Hepatocyte (in vitro differentiated cells): ENCODE measurements at regions not wholly inside any gene's neighbourhood (a gene's known extent, or its start where the extent isn't known, plus 50 kb on each side); places are given as distances from the start of the nearest gene placed in this dataset.

ENCODE experiments used
- DNase-seq: peaks from one replicate; pipeline ENCODE4 v3.0.0-alpha.2; 2016; ENCODE audit warnings: low spot score
- H2AFZ ChIP-seq: fragments of 200-600 bp; sonication (generic); 2 replicates; pipeline ENCODE4 v1.6.0; 2016; ENCODE audit warnings: antibody characterized with exemption, mild to moderate bottlenecking
- H3K27ac ChIP-seq: fragments of 200-600 bp; sonication (generic); 2 replicates; pipeline ENCODE4 v1.5.1; 2016; ENCODE audit warnings: mild to moderate bottlenecking
- H3K27me3 ChIP-seq: fragments of 200-600 bp; sonication (generic); 2 replicates; pipeline ENCODE4 v1.6.1; 2016
- H3K36me3 ChIP-seq: fragments of 200-600 bp; sonication (generic); replicated peaks from 2 replicates; pipeline ENCODE4 v1.5.1; 2016; ENCODE audit warnings: low read depth; ENCODE audit not compliant: insufficient read depth
- H3K4me1 ChIP-seq: fragments of 200-600 bp; sonication (generic); 2 replicates; pipeline ENCODE4 v1.5.1; 2016; ENCODE audit warnings: mild to moderate bottlenecking, moderate library complexity; ENCODE audit not compliant: insufficient read depth
- H3K4me2 ChIP-seq: fragments of 200-600 bp; sonication (generic); 2 replicates; pipeline ENCODE4 v1.6.0; 2016
- H3K4me3 ChIP-seq: fragments of 200-600 bp; sonication (generic); 2 replicates; pipeline ENCODE4 v1.5.1; 2016; ENCODE audit warnings: mild to moderate bottlenecking
- H3K79me2 ChIP-seq: fragments of 200-600 bp; sonication (generic); 2 replicates; pipeline ENCODE4 v1.6.0; 2017; ENCODE audit warnings: mild to moderate bottlenecking
- H3K9me2 ChIP-seq: fragments of 200-600 bp; sonication (generic); replicated peaks from 2 replicates; pipeline ENCODE4 v1.6.0; 2017; ENCODE audit warnings: mild to moderate bottlenecking; ENCODE audit not compliant: insufficient read depth
- H3K9me3 ChIP-seq: fragments of 200-600 bp; sonication (generic); 2 replicates; pipeline ENCODE4 v1.5.1; 2016; ENCODE audit warnings: low read depth, mild to moderate bottlenecking
- H4K20me1 ChIP-seq: fragments of 200-600 bp; sonication (generic); 2 replicates; pipeline ENCODE4 v1.6.0; 2016; ENCODE audit warnings: mild to moderate bottlenecking; ENCODE audit not compliant: insufficient read depth, poor library complexity, severe bottlenecking
- EZH2 ChIP-seq: fragments of 200-600 bp; sonication (generic); IDR thresholded peaks from 2 replicates; pipeline ENCODE4 v1.6.1; 2016; ENCODE audit warnings: antibody characterized with exemption, mild to moderate bottlenecking, borderline replicate concordance
- EZH2phosphoT487 ChIP-seq: fragments of 200-600 bp; sonication (generic); IDR thresholded peaks from one replicate; pipeline ENCODE4 v1.6.1; 2018; ENCODE audit warnings: antibody characterized with exemption, mild to moderate bottlenecking, low read depth, moderate library complexity; ENCODE audit not compliant: unreplicated experiment, severe bottlenecking
- WGBS: methylation state at CpG from one replicate; pipeline ENCODE4 v1.1.6; 2016; ENCODE audit warnings: low lambda C conversion rate; ENCODE audit errors: missing lambda C conversion rate; 5-methylcytosine and 5-hydroxymethylcytosine counted together
- TF ChIP-seq, protein P1 (sequence below): fragments of 200-600 bp; sonication (generic); IDR thresholded peaks from 2 replicates; pipeline ENCODE4 v1.5.1; 2016; ENCODE audit warnings: antibody characterized with exemption, mild to moderate bottlenecking; ENCODE audit not compliant: poor library complexity

DNA sequence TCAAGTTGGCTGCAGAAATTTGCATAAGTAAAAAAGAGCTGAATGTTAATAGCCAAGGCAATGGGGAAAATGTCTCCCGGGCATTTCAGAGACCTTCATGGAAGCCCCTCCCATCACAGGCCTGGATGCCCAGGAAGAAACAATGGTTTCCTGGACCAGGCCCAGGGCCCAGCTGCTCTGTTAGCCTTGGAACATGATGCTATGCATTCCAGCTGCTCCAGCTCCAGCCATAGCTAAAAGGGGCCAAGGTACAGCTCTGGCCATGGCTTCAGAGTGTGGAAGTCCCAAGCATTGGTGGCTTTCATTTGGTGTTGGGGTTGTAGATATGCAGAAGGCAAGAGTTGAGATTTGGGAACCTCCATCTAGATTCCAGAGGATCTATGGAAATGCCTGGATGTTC lies 508.3 kb downstream of the SPRY1 start:
- Histone ChIP-seq H3K9me3 (no peaks in the 10 kb centered on the region), H3K4me3 (no peak overlapping the region), H3K27me3 (no peaks in the 10 kb centered on the region), H2AFZ (no peak overlapping the region), H3K9me2 (no peaks in the 10 kb centered on the region), H3K36me3 (no peaks in the 10 kb centered on the region), H4K20me1 (no peaks in the 10 kb centered on the region), H3K79me2 (no peaks in the 10 kb centered on the region), H3K4me2 (no peak overlapping the region), H3K4me1 (no peaks in the 10 kb centered on the region), H3K27ac (no peak overlapping the region)
- TF ChIP-seq EZH2 (no peak), EZH2phosphoT487 (no peak)
- TF ChIP-seq, protein P1, sequence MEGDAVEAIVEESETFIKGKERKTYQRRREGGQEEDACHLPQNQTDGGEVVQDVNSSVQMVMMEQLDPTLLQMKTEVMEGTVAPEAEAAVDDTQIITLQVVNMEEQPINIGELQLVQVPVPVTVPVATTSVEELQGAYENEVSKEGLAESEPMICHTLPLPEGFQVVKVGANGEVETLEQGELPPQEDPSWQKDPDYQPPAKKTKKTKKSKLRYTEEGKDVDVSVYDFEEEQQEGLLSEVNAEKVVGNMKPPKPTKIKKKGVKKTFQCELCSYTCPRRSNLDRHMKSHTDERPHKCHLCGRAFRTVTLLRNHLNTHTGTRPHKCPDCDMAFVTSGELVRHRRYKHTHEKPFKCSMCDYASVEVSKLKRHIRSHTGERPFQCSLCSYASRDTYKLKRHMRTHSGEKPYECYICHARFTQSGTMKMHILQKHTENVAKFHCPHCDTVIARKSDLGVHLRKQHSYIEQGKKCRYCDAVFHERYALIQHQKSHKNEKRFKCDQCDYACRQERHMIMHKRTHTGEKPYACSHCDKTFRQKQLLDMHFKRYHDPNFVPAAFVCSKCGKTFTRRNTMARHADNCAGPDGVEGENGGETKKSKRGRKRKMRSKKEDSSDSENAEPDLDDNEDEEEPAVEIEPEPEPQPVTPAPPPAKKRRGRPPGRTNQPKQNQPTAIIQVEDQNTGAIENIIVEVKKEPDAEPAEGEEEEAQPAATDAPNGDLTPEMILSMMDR = no peak
- no peak for DNase-seq
- 100% methylated on average over 1 of the region's 1 CpG for WGBS

DNA sequence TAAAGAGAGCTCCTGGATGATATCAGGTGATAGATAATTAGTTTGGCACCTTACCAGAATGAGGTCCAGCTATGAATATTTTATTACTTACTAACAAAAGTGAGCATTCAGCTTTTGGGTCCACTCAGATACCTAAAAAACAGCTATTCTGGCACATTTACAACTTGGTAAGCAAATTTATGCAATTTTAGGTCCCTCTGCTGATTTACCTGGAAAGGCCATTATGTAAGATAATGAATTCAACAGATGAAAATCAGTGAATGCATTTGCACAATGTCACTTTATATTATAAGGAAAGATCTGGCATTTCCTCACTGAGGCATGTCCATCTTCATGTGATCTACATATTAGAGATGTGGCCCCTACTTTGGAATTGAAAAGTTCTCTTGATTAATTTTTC lies 517.0 kb downstream of the SPRY1 start:
- Histone ChIP-seq H3K4me2 (no peak overlapping the region), H3K79me2 (no peaks in the 10 kb centered on the region), H3K4me1 (no peaks in the 10 kb centered on the region), H3K4me3 (no peak overlapping the region), H3K27me3 (no peaks in the 10 kb centered on the region), H3K27ac (no peak overlapping the region), H3K36me3 (no peaks in the 10 kb centered on the region), H3K9me2 (no peaks in the 10 kb centered on the region), H4K20me1 (no peaks in the 10 kb centered on the region), H3K9me3 (no peaks in the 10 kb centered on the region), H2AFZ (no peak overlapping the region)
- DNase-seq = no peak
- TF ChIP-seq, protein P1 = no peak
- no peak for TF ChIP-seq EZH2phosphoT487
- TF ChIP-seq EZH2 = no peak

DNA sequence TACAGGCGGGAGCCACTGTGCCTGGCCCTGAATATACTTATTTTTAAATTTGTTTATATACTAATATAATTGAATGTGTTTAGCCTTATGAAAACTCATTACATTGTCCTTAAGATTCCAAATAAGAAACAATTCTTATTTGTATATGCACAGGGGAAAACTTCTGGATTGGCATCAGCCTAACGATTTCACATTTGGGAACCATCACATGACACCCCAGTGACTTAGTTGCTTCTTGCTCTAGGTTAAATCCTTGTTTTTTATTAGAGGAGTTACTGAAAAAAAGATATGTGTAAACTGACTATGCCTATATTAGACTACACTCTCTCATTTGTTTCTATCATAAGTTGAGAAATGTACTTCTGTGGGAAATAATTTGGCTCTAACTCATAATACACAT lies 520.2 kb downstream of the SPRY1 start:
- WGBS = 78% methylated on average over 2 of the region's 2 CpGs
- no peaks in the 10 kb centered on the region for H3K27me3 ChIP-seq

More for the DNA sequence above, 520.2 kb downstream of the SPRY1 start:
- Histone ChIP-seq H3K9me2 (no peaks in the 10 kb centered on the region), H3K4me3 (no peak overlapping the region), H2AFZ (no peak overlapping the region), H3K9me3 (no peaks in the 10 kb centered on the region), H3K79me2 (no peaks in the 10 kb centered on the region), H3K4me2 (no peak overlapping the region), H3K27ac (no peak overlapping the region), H4K20me1 (no peaks in the 10 kb centered on the region), H3K4me1 (peaks cover 3% of the 10 kb centered on the region), H3K36me3 (no peaks in the 10 kb centered on the region)
- no peak for DNase-seq
- TF ChIP-seq EZH2 = no peak
- TF ChIP-seq EZH2phosphoT487 = no peak
- TF ChIP-seq, protein P1 = no peak
